Endodermal cell (in vitro differentiated cells): ENCODE measurements at regions not wholly inside any gene's neighbourhood (a gene's known extent, or its start where the extent isn't known, plus 50 kb on each side); places are given as distances from the start of the nearest gene placed in this dataset.
A peak's percentile ranks its signal among the peaks of the same experiment; 100 is the strongest.

ENCODE experiments used
- DNase-seq: peaks from one replicate; pipeline ENCODE4 v3.0.0-alpha.2; 2017
- H3K27ac ChIP-seq: 2 replicates; pipeline ENCODE4 v1.5.1; 2013; ENCODE audit warnings: mild to moderate bottlenecking, low read depth, low read length, moderate library complexity
- H3K27me3 ChIP-seq: 2 replicates; pipeline ENCODE4 v1.6.1; 2013; ENCODE audit warnings: mild to moderate bottlenecking, low read length, moderate library complexity; ENCODE audit not compliant: insufficient read depth, control insufficient read depth, poor library complexity, severe bottlenecking
- H3K36me3 ChIP-seq: 2 replicates; pipeline ENCODE4 v1.7.0; 2013; ENCODE audit warnings: mild to moderate bottlenecking, low read length, moderate library complexity; ENCODE audit not compliant: control insufficient read depth, insufficient read depth
- H3K4me1 ChIP-seq: one replicate; pipeline ENCODE4 v1.7.0; 2013; ENCODE audit warnings: low read length; ENCODE audit not compliant: control insufficient read depth, insufficient read depth
- H3K4me3 ChIP-seq: 2 replicates; pipeline ENCODE4 v1.5.1; 2013; ENCODE audit warnings: mild to moderate bottlenecking, low read length, moderate library complexity
- H3K9ac ChIP-seq: 2 replicates; pipeline ENCODE4 v1.6.1; 2013; ENCODE audit warnings: mild to moderate bottlenecking, low read length, moderate library complexity; ENCODE audit not compliant: poor library complexity, severe bottlenecking; ENCODE audit errors: extremely low read depth
- H3K9me3 ChIP-seq: 2 replicates; pipeline ENCODE4 v1.6.1; 2013; ENCODE audit warnings: mild to moderate bottlenecking, low read length, moderate library complexity; ENCODE audit not compliant: control insufficient read depth
- H3K27ac Mint-ChIP-seq: 2 replicates; pipeline ENCODE4 v1.8.0; 2020; ENCODE audit warnings: mixed read lengths
- H3K27me3 Mint-ChIP-seq: 2 replicates; pipeline ENCODE4 v1.8.0; 2021; ENCODE audit warnings: mild to moderate bottlenecking, mixed read lengths; ENCODE audit not compliant: insufficient read depth
- H3K36me3 Mint-ChIP-seq: 2 replicates; pipeline ENCODE4 v1.8.0; 2020; ENCODE audit warnings: low read depth, mixed read lengths
- H3K4me1 Mint-ChIP-seq: 2 replicates; pipeline ENCODE4 v1.8.0; 2020; ENCODE audit warnings: mixed read lengths
- H3K4me3 Mint-ChIP-seq: 2 replicates; pipeline ENCODE4 v1.8.0; 2020; ENCODE audit warnings: mild to moderate bottlenecking, moderate library complexity, mixed read lengths
- H3K9me3 Mint-ChIP-seq: 2 replicates; pipeline ENCODE4 v1.8.0; 2020; ENCODE audit warnings: mild to moderate bottlenecking, mixed read lengths
- WGBS, 2 experiments: methylation state at CpG; one replicate each; pipeline versions ENCODE4 v1.1.5 to v1.1.7; 2013; ENCODE audit warnings: missing lambda C conversion rate in 2 of 2, mixed read lengths in 1 of 2; ENCODE audit not compliant: insufficient coverage in 1 of 2, insufficient read length in 1 of 2; 5-methylcytosine and 5-hydroxymethylcytosine counted together
- TF ChIP-seq, protein P1 (sequence below): fragments of 200-600 bp; sonication (generic); conservative IDR thresholded peaks from 2 replicates; pipeline ENCODE4 v1.5.0; 2021; ENCODE audit warnings: antibody characterized with exemption, mild to moderate bottlenecking

- Histone ChIP-seq H3K27me3 (no peaks in the 10 kb centered on the region), H3K4me1 (no peaks in the 10 kb centered on the region), H3K27ac (no peak overlapping the region), H3K9ac (no peak overlapping the region), H3K36me3 (no peaks in the 10 kb centered on the region), H3K9me3 (peaks cover 15% of the 10 kb centered on the region), H3K4me3 (peak overlapping the region; percentile 38)
- Mint-ChIP-seq H3K36me3 (peaks cover 8% of the 10 kb centered on the region), H3K27ac (no peak overlapping the region), H3K9me3 (peaks cover 24% of the 10 kb centered on the region), H3K4me3 (no peak overlapping the region), H3K27me3 (peaks cover 2% of the 10 kb centered on the region), H3K4me1 (no peaks in the 10 kb centered on the region)
- 93 to 96% methylated on average over 3 to 4 of the region's 4 CpGs for WGBS, 2 experiments
- TF ChIP-seq, protein P1, sequence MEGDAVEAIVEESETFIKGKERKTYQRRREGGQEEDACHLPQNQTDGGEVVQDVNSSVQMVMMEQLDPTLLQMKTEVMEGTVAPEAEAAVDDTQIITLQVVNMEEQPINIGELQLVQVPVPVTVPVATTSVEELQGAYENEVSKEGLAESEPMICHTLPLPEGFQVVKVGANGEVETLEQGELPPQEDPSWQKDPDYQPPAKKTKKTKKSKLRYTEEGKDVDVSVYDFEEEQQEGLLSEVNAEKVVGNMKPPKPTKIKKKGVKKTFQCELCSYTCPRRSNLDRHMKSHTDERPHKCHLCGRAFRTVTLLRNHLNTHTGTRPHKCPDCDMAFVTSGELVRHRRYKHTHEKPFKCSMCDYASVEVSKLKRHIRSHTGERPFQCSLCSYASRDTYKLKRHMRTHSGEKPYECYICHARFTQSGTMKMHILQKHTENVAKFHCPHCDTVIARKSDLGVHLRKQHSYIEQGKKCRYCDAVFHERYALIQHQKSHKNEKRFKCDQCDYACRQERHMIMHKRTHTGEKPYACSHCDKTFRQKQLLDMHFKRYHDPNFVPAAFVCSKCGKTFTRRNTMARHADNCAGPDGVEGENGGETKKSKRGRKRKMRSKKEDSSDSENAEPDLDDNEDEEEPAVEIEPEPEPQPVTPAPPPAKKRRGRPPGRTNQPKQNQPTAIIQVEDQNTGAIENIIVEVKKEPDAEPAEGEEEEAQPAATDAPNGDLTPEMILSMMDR = no peak
- DNase-seq = no peak
Observed at GRCh38 chr1:233489411-233489810, 124.5 kb upstream of the KCNK1 start.

DNA sequence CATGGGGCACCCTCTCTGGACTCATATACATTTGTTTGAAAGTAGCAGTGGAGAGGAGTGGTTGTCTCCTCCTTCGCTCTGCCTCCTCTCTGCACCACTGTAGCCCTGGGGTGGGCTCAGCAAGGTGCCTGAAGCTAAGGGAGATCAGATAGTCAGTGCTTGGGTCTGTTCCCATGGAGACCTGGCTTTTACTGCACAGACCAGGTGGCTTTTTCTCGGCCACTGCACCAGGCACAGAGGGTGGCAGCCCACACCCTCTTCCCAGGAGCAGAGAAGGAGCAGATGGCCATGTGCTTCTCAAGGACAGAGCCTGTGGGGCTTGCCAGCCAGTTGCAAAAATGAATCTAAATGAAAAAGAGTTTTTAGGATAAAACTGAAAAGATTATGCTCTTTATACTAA lies 123.4 kb upstream of the KCNK1 start:
- Mint-ChIP-seq H3K4me3 (no peak overlapping the region), H3K27me3 (peaks cover 2% of the 10 kb centered on the region), H3K27ac (no peak overlapping the region), H3K36me3 (peaks cover 8% of the 10 kb centered on the region), H3K9me3 (peaks cover 20% of the 10 kb centered on the region), H3K4me1 (peaks cover 1% of the 10 kb centered on the region)
- H3K36me3 ChIP-seq = no peaks in the 10 kb centered on the region
- peaks cover 15% of the 10 kb centered on the region for H3K9me3 ChIP-seq
- H3K27me3 ChIP-seq = no peaks in the 10 kb centered on the region
- H3K4me1 ChIP-seq = no peaks in the 10 kb centered on the region
- H3K27ac ChIP-seq = no peak overlapping the region
- no peak overlapping the region for H3K4me3 ChIP-seq
- TF ChIP-seq, protein P1 = no peak
- 83 to 97% methylated on average over 1 to 2 of the region's 2 CpGs for WGBS, 2 experiments
- no peak overlapping the region for H3K9ac ChIP-seq
- DNase-seq = no peak

GRCh38 chr1:233491953-233492620 lies 121.8 kb upstream of the KCNK1 start:
- no peak for DNase-seq
- Histone ChIP-seq H3K4me1 (no peaks in the 10 kb centered on the region), H3K4me3 (no peak overlapping the region), H3K9ac (no peak overlapping the region), H3K36me3 (no peaks in the 10 kb centered on the region), H3K27ac (no peak overlapping the region), H3K27me3 (no peaks in the 10 kb centered on the region), H3K9me3 (peaks cover 15% of the 10 kb centered on the region)
- H3K4me3 Mint-ChIP-seq = no peak overlapping the region
- TF ChIP-seq, protein P1 = no peak
- H3K9me3 Mint-ChIP-seq = peaks cover 27% of the 10 kb centered on the region
- 73 to 91% methylated on average over 2 to 6 of the region's 7 CpGs for WGBS, 2 experiments
- H3K27ac Mint-ChIP-seq = no peak overlapping the region
- H3K4me1 Mint-ChIP-seq = peaks cover 8% of the 10 kb centered on the region
- H3K27me3 Mint-ChIP-seq = peaks cover 2% of the 10 kb centered on the region
- H3K36me3 Mint-ChIP-seq = peaks cover 8% of the 10 kb centered on the region
